GM18520 (cell line): ENCODE measurements at regions not wholly inside any gene's neighbourhood (a gene's known extent, or its start where the extent isn't known, plus 50 kb on each side); places are given as distances from the start of the nearest gene placed in this dataset.

ENCODE experiments used
- ATAC-seq: cut with Tn5 transposase; IDR thresholded peaks from one replicate; pipeline ENCODE4 v1.9.1; 2021; ENCODE audit not compliant: unreplicated experiment

DNA sequence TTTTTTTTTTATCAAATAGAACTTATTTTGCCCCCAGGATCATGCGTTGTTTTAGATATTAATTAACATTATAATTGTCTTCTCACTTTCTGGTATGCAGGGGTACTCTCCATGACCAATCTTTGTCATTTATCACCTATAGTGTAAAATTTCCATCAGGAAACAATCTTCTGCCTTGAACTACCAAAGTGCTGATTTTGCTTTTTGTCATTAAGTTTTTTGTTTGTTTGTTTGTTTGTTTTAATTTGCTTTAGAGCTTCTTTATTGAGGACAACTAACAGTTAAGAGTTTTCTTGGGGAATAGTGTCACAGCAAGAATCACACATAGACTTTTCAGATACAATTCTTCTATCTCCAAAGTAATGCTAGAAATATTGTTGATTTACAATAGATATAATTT, 171.2 kb upstream of the PRPS1L1 start:
- ATAC-seq, result no peak

- no peak for ATAC-seq
These were observed 172.6 kb upstream of the PRPS1L1 start for GRCh38 chr7:18200266-18200665.

DNA sequence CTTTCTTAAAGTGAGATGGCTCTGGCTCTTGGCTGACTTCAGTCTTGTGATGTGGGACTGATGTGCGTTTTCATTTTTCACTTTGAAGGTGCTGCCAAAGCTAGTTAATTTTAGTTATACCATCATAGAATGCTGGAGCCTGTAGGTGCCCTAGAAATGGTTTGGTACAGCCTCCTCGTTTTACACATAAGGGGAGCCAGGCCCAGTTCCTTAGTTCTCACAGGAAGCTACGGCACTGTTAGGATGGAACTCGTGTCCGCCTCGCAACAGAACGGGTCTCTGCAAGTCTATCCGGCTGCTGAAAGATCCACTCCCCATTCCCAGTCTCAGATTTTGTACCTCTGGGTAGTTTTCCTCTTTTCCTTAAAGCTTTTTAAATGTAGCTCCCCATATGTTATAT, 173.2 kb upstream of the PRPS1L1 start:
- ATAC-seq, result no peak

GRCh38 chr7:18201350-18201749, 173.7 kb upstream of the PRPS1L1 start:
- no peak for ATAC-seq

DNA sequence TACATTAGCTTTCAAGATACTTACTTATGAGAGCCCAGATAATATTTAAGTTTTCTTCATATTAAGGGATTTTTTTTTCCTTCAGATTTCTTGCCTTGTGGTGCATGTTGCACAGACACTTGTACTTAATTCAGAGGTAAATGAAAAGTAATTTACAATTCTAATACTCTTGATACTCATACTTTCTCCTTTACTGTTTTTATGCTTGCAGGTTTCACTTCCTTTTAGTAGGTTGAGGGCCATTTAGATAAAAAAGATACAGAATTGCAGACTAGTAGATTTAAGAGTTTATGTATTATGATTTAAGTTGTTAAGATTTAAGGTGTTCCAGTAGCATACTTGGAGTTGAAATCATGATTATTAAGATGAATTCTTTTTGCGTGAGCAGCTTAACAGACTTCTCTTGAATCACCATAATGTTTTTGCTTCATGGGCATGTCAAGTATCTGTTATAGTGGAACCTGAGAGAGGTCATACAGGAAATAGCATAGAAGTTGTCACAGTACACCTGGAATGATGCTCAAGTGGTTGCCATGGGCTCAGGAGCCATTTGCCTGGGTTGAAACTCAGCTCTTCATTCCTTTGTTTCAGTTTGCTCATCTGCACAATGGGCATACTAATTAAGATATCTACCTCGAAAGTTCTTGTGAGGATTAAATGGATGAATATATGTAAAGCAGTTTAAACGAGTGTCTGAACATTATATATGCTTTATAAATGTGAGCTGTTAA, 174.8 kb upstream of the PRPS1L1 start:
- ATAC-seq, result no peak

DNA sequence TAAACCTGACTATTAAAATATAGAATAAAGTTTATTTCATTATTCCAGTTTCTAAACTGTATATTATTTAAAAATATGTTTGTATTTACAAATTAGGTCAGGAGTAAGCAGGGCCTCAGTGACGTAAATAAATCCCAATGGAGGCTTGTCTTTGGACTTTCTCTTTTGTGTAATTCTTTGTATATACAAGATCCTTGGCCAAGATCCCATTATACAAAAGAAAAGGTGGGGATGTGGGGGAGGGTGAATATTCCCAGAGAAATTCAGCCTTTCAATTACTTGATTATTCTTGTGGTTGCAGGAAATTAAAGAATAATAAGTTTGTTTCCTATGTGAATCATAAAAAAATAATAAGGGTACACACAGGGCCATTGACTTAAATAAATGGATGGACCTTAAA, 178.7 kb upstream of the PRPS1L1 start:
- no peak for ATAC-seq

- ATAC-seq, result no peak
These were observed 181.3 kb upstream of the PRPS1L1 start for GRCh38 chr7:18208921-18209320.

- ATAC-seq, result no peak
These were observed 182.7 kb upstream of the PRPS1L1 start for GRCh38 chr7:18210377-18210776.

DNA sequence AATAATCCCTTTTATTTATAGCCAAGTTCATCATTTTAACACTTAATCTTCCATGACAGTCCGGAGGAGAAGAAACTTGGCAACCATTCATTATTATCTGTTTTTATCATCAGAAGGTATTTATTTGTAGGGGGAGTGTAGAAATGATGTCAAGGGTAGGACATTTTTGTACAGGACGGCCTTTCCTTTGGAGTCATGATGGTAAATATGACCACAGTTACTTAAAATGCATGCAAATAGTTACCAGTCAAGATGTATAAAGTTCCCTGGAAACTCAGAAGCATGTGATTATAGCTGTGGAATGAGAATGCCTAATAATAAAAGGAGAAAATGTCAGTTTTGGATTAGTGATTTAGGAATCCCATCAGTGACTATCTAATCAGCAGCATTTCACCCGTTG, 183.1 kb upstream of the PRPS1L1 start:
- ATAC-seq, result no peak

- no peak for ATAC-seq
These were observed 184.7 kb upstream of the PRPS1L1 start for GRCh38 chr7:18212308-18212707.

DNA sequence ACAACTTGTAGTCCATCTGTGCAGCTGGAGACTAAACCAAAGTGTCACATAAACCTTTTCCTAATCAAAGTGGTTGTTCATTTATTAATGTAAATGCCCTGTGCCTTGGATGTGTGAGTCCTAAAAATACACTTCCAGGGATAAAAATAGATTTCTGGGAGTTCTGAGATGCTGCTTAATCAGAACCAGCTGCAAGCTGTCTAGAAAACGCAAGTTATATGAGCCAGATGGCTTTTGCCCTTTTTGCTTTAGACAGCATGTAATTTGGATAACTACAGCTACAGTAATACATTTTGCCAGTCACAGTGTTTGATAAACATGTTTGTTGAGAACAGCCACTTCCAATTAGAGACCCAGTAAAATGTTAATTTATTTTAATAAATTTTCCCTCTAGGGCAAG, 185.1 kb upstream of the PRPS1L1 start:
- no peak for ATAC-seq

DNA sequence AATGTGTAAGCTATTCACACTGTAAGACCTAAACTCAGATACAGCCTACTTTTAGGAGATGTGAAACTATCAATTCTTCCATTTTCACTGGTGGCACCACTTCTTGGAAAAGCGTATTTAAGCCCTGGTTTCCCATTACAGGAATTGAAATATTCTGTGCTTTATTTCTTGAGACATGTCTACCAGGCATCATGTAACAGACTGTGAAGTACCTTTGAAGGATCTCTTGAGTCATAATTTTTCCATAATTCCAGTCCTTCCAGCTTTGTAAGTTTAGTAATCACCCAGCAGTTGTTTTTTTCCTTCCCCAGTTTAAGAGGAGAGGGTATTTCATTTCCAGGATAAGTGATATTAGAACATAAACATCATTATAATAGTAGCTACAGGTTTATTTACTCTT, 186.0 kb upstream of the PRPS1L1 start:
- no peak for ATAC-seq

DNA sequence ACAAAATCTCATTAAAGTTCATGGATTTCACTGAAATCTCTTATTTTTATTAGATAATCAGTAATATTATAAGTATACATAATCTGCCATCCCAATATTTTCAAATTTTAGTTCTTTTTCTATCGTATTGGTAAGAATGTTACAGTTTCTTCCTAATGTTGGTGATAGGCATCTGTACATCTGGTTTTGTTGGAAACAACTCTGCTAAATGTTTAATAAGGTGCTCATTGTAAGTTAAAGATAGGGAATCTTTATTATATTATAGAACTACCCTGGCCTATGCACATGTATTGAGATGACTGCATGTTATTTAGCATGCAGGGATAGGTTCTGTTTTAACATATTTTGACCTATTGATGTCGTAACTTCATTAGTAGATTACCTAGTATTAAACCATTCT, 188.6 kb upstream of the PRPS1L1 start:
- no peak for ATAC-seq

DNA sequence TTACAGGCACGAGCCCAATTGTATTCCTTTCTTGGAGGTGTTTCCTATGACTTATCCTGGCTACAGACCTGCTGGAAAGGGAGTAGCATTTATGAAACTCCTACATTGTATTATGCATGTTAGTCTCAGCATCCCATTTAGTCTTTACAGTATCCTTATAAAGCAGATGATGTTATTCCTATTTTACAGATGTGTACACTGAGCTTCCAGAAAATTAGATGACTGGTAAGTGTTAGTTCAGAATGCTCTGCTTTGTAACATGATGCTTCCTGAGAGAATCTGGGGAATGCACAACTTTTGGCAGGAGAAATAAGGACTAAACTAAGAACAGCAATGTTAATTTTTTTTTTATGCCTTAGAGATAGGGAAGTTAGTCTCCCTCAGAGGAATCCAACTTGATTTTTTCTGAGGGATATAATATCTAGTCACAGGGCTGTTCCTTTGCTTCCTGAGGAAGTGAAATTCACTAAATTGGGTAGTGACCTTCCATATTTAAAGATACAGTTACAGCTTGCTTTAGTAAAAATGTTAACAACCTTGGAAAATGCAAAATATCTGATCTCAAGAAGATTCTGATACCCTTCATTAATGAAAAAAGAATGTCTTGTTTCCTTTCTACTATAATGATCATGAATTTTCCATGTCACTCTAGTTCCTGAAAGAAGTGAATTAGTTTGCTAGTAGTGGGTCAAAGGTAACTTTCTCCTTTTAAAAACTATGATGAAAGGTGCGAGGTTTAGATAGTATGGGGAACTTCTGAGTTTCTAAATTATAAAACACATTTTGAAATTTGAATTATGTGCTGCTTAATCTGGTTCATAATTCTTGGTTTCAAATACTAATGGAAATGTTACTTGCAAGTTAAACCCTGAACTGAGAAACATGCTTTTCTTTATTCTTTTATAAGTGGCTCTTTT, 194.0 kb upstream of the PRPS1L1 start:
- no peak for ATAC-seq

DNA sequence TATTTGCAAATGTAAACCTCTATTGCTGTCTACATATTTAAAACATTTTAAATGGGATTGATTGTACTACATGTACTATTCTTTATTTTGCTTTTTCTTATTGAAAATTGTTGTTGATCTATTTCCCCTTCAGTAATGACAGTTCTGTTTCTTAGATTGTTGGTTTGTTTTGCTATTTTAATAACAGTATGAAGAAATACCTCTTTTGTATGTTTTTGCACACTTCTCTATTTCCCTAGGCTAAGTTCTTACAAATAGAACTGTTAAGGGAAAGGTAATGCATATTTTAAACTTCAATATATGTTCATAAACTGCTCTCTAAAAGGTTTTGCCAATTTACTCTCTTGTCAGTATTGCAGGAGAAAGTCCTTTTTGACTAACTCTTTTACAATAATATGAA, 195.0 kb upstream of the PRPS1L1 start:
- ATAC-seq, result no peak

GRCh38 chr7:18224138-18224537, 196.5 kb upstream of the PRPS1L1 start:
- ATAC-seq, result no peak

- no peak for ATAC-seq
These were observed 197.4 kb upstream of the PRPS1L1 start for GRCh38 chr7:18225067-18225466.

GRCh38 chr7:18226598-18226997, 199.0 kb upstream of the PRPS1L1 start:
- ATAC-seq, result no peak

DNA sequence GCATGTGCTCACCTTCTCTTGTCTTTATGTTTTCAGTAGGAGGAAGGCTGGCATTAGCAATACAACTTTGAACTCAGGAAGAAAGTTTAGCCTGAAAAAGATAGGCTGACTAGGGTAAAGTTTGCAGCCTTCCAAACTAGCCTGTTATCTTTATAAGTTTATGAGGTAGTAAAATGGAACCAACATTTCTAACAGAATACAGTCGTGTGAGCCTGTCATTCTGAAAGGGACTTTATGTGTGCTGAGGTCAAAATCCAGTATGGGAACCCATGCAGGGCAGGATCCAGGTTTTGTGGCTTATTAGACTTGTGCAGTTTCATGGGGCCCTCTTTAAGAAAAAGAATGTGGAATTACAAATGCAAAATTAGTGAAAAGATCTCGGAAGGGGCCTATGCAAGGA, 201.0 kb upstream of the PRPS1L1 start:
- ATAC-seq, result no peak

DNA sequence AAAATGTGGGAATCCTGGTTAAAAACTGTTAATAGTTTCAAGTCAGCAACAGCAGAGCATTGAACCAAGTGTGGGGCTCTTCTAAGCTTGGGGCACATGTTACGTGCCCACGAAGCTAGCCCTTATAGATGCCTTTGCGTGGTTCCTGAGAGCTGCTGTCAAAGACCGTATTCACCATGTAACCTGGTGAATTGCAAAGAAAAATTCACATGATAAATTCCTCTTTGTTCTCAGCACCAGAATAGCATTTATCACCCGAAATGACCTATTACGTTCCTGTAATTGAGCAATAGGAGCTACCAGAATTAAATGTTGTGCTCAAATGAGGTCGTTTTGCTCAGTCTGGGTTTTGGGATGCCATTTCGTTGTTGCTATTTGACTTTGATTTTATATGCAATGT, 202.6 kb upstream of the PRPS1L1 start:
- ATAC-seq, result no peak

GRCh38 chr7:18231854-18232253, 204.2 kb upstream of the PRPS1L1 start:
- no peak for ATAC-seq

DNA sequence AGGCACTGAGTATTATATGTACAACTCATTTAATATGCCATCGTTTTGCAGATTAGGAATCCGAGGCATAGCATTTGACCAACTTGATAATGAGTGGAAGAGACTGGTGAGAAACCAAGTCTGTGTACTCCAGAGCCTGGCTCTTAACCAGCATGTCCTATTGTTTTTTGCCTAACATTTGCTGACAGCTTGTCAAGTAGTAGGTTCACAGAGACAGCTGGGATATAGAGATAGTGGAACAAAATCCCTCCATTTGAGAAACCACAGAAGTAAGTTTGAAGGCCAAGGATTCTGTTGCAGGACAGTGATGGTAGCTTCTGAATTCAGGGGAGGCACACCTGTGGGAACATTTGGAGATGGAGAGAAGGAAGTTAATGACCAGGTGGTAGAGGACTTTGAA, 206.9 kb upstream of the PRPS1L1 start:
- ATAC-seq, result no peak
